GM13977 (cell line): ENCODE measurements at regions not wholly inside any gene's neighbourhood (a gene's known extent, or its start where the extent isn't known, plus 50 kb on each side); places are given as distances from the start of the nearest gene placed in this dataset.

Source experiments
- DNase-seq: peaks from one replicate; pipeline ENCODE4 v3.0.0; 2012; ENCODE audit warnings: low spot score
- in situ Hi-C: fragments of 300-500 bp; cut with MboI; formaldehyde crosslinking; loops from one replicate; pipeline ENCODE4 v1.12.0; 2022; ENCODE audit warnings: low sequenced_read_pairs, low pct_unique_long_range_greater_than_20kb, mixed read lengths, inconsistent platforms; ENCODE audit not compliant: unreplicated experiment
- TF ChIP-seq, protein P1 (sequence below): IDR thresholded peaks from 2 replicates; pipeline ENCODE4 v1.5.1; 2012; ENCODE audit warnings: mild to moderate bottlenecking, control low read depth; ENCODE audit not compliant: insufficient read depth; ENCODE audit errors: extremely low read depth, missing control alignments

DNA sequence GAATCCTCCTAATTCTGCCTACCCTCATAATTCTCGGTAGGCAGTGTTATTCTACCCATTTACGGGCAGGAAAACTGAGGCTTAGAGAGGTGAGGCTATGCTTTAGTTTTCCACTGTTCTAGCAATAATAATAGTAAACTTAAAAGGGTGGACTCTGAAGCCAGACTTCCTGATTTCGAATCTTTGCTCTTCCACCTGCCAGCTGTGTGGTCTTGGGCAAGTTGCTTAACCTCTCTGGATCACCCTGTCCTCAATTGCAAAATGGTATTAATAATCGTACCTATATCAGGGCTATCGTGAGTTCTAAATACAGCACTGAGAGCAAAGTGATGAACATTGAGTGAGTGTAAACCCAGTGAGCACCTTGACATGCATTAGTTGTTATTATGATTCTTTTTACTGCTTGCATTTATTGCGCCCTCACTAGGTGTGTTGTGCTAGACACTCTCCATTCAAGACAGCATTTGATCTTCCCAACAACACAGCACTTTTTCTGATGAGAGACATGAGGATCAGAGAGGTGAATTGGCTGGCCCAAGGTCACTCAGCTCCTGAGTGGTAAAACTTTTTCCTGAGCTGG lies 102.3 kb upstream of the CSF3R start:
- TF ChIP-seq, protein P1, sequence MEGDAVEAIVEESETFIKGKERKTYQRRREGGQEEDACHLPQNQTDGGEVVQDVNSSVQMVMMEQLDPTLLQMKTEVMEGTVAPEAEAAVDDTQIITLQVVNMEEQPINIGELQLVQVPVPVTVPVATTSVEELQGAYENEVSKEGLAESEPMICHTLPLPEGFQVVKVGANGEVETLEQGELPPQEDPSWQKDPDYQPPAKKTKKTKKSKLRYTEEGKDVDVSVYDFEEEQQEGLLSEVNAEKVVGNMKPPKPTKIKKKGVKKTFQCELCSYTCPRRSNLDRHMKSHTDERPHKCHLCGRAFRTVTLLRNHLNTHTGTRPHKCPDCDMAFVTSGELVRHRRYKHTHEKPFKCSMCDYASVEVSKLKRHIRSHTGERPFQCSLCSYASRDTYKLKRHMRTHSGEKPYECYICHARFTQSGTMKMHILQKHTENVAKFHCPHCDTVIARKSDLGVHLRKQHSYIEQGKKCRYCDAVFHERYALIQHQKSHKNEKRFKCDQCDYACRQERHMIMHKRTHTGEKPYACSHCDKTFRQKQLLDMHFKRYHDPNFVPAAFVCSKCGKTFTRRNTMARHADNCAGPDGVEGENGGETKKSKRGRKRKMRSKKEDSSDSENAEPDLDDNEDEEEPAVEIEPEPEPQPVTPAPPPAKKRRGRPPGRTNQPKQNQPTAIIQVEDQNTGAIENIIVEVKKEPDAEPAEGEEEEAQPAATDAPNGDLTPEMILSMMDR = no peak
- in situ Hi-C loops = no loop called here
- DNase-seq = no peak

DNA sequence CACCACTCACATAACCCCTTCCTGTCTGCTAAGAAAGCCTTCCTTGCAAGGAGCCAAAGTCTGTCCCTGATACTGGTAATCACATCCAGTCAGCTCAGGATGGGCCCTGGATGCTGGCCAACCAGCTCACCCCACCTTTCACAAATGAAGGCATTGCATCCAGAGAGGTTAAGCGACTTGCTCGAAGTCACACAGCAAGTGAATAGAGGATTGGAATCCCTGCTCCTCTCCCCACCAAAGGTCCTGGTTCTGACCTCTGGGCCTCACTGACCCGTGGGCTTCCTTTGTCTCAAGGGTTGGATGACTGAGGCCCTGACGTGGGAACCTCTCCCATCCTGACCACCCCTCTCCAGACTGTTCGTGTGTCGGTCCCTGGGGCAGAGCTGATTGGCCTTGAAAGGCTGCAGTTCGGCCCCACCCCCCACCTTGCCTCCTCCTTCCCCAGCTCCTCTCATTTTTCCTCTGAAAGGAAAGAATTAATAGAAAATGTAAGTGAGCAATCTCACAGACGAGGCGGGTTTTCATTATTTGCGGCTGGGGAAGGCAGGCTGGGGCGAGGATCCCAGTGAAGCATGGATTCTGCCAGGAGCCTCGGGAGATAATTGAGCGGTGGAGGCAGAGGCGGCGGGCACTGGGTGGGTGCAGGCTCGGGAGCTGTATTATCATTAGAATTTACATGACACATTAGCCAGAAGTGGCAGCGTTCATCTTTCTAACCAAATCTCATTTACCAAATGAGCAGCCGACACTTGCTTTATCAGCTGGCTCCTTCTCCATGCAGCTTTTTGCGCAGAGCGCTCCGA lies 101.5 kb upstream of the CSF3R start:
- in situ Hi-C loops = no loop called here
- TF ChIP-seq, protein P1 = no peak

DNA sequence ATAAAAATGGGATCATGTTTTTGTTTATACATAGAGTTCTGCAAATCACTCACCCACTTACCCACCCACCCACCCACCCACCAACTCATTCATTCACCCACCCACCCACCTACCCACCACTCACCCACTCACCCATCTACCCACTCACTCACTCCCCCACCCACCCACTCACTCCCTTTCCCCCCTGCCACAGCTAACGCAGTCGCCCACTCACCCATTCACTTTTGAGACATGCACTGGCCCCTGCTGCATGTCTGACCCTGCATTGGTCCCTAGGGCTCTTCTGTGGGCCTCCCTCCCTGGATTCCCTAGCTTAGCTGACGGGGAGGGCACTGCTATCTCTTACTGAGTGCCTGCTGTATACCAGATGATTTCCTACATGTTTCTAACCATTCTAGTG lies 100.4 kb upstream of the CSF3R start:
- in situ Hi-C loops = no loop called here
- TF ChIP-seq, protein P1 = no peak

More for the DNA sequence above, 101.5 kb upstream of the CSF3R start:
- no peak for DNase-seq

DNA sequence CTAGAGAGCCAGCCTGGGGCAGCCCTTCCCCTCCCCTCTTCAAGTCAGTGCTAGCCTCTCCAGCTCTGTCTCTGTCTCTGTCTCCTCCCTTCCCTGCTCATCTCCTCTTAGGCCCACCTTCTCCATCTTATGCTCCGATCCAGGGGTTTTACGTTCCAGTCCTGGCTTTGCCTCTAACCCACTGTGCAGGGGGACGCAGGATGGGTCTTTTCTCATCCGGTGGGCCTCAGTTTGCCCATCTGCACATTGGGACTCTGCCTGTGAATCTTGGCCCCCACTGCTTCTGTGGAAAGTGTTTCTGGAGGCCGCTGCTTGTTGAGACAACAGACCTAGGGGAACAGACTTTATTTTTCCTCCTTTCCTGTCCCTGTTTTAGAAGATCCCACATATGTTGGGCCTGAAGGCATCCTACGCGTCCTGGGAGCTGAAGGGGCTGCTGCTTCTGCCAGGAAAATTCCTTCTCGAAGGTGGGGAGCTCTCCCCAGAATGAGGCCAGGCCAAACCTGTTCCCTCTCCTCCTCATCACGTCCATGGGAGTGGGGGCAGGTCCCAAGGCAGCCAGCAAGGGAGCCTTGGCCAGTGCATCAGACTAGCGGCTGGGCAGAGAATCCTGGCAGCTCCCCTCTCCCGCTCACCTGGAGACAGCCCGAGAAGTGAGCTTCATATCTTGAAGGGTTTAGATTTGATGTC lies 99.5 kb upstream of the CSF3R start:
- DNase-seq = no peak
- in situ Hi-C loops = no loop called here
- TF ChIP-seq, protein P1 = no peak

More for the DNA sequence above, 100.4 kb upstream of the CSF3R start:
- DNase-seq = no peak

DNA sequence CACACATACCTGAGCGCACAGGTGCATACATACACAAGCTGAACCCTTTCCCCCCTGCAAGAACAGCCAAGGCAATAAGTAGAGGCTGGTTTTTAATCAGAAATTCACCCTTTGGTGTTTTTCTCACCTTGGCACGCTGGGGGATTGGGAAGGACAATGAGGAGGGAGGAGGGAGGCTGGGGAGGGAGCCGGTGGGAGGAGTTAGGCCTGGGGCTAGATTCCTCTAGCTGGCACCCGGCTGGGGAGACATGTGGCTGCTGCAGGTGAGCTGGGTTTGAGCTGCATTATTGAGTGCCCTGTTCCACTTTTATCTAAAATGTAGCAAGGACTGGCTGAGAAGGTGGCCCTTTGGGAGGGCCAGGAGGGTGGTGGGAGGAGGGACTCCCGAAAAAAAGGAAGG lies 97.8 kb upstream of the CSF3R start:
- TF ChIP-seq, protein P1 = no peak
- DNase-seq = no peak
- in situ Hi-C loops = no loop called here

DNA sequence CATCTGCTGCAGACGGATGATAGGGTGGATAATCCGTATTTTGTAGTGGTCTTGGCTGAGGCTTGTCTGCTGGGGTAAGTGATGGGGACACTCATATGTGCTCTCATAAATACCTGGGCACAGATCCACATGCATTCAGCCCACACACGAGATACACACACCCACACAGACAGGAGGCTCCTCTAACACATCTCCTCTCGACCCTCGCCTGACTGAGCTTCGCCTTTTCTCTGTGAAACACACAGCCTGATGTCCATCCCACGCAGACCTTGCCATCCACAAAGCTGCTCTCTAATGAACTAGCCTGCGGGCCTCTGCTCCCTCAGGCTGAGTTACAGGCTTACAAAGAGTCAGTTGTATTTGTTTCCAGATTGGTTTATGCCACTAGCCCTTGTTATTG lies 96.3 kb upstream of the CSF3R start:
- TF ChIP-seq, protein P1 = no peak
- in situ Hi-C loops = no loop called here
- DNase-seq = no peak
